Lung (tissue), 11 donors: ENCODE measurements at regions not wholly inside any gene's neighbourhood (a gene's known extent, or its start where the extent isn't known, plus 50 kb on each side); places are given as distances from the start of the nearest gene placed in this dataset.

Experiments
- ATAC-seq: fragments of 200-7000 bp; cut with Tn5 transposase; one replicate; pipeline ENCODE4 v1.9.1; 2020; ENCODE audit warnings: moderate number of reproducible peaks; ENCODE audit not compliant: insufficient read depth, low FRiP score
- DNase-seq, 3 donors: peaks; one replicate each; pipeline ENCODE4 v3.0.0-alpha.2; 2013 to 2017
- H3K27ac ChIP-seq, 2 donors: one replicate each; pipeline ENCODE4 v1.5.1; 2013; ENCODE audit warnings: mild to moderate bottlenecking in 2 of 2, moderate library complexity in 2 of 2, control low read depth in 1 of 2, inconsistent platforms in 1 of 2, low read depth in 1 of 2, low read length in 1 of 2
- H3K27me3 ChIP-seq, 3 donors: one replicate each; pipeline ENCODE4 v1.5.1; 2013; ENCODE audit warnings: low read length in 2 of 3; ENCODE audit not compliant: control insufficient read depth in 3 of 3, insufficient read depth in 3 of 3
- H3K36me3 ChIP-seq, 4 donors: one replicate each; pipeline ENCODE4 v1.5.1; 2013; ENCODE audit warnings: low read length in 4 of 4, mild to moderate bottlenecking in 1 of 4, moderate library complexity in 1 of 4; ENCODE audit not compliant: control insufficient read depth in 4 of 4, insufficient read depth in 4 of 4
- H3K4me1 ChIP-seq, 5 donors: one replicate each; pipeline ENCODE4 v1.5.1; 2013; ENCODE audit warnings: low read length in 5 of 5, mild to moderate bottlenecking in 2 of 5, moderate library complexity in 1 of 5; ENCODE audit not compliant: control insufficient read depth in 5 of 5, insufficient read depth in 5 of 5
- H3K4me3 ChIP-seq: one replicate; pipeline ENCODE4 v1.5.1; 2013; ENCODE audit warnings: mild to moderate bottlenecking, control low read depth, moderate library complexity
- H3K9ac ChIP-seq, 2 donors: one replicate each; pipeline ENCODE4 v1.5.1; 2013; ENCODE audit warnings: low read length in 2 of 2, control low read depth in 1 of 2; ENCODE audit not compliant: insufficient read depth in 1 of 2
- H3K9me3 ChIP-seq, 4 donors: one replicate each; pipeline ENCODE4 v1.5.1; 2013; ENCODE audit warnings: low read length in 3 of 4, mild to moderate bottlenecking in 1 of 4, moderate library complexity in 1 of 4; ENCODE audit not compliant: control insufficient read depth in 4 of 4, insufficient read depth in 3 of 4
- WGBS, 2 donors: extraction: QIAGEN DNeasy Blood & Tissue Kit; methylation state at CpG; one replicate each; pipeline ENCODE4 v1.1.7; 2013; 5-methylcytosine and 5-hydroxymethylcytosine counted together
- TF ChIP-seq, protein P1 (sequence below): IDR thresholded peaks from 2 replicates; pipeline ENCODE4 v1.5.1; 2012; ENCODE audit warnings: mild to moderate bottlenecking; ENCODE audit errors: control extremely low read depth, extremely low read depth
- donor health status: control.
- donor health status: control.
- donor health status: Bipolar disorder and iron deficiency.
- donor health status: healthy.
- donor health status: DM: yes; HTN: yes; CAD: no.

DNA sequence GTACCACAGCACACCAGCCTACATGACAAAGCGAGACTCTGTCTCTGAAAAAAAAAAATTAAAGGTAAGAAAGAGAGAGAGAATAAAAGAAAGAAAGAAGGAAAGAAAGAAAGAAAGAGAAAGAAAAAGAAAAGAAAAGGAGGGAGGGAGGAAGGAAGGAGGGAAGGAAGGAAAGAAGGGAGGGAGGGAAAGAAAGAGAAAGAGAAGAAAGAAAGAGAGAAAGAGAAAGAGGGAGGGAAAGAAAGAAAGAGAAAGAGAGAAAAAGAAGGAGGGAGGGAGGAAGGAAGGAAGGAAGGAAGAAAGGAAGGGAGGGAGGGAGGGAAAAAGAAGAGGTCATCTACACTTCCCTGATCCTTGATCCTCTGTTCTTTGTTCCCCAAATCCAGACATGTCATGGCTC lies 104.8 kb upstream of the GJB5 start:
- no peaks in the 10 kb centered on the region for H3K36me3 ChIP-seq
- no peak overlapping the region for H3K27ac ChIP-seq
- TF ChIP-seq, protein P1, sequence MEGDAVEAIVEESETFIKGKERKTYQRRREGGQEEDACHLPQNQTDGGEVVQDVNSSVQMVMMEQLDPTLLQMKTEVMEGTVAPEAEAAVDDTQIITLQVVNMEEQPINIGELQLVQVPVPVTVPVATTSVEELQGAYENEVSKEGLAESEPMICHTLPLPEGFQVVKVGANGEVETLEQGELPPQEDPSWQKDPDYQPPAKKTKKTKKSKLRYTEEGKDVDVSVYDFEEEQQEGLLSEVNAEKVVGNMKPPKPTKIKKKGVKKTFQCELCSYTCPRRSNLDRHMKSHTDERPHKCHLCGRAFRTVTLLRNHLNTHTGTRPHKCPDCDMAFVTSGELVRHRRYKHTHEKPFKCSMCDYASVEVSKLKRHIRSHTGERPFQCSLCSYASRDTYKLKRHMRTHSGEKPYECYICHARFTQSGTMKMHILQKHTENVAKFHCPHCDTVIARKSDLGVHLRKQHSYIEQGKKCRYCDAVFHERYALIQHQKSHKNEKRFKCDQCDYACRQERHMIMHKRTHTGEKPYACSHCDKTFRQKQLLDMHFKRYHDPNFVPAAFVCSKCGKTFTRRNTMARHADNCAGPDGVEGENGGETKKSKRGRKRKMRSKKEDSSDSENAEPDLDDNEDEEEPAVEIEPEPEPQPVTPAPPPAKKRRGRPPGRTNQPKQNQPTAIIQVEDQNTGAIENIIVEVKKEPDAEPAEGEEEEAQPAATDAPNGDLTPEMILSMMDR, result no peak
- H3K27me3 ChIP-seq, result peaks cover 0 to 26% (median 0%) of the 10 kb centered on the region in 3 donors
- 85 to 90% methylated on average over 1 of the region's 1 CpG for WGBS, 2 donors
- no peak overlapping the region for H3K4me3 ChIP-seq
- no peaks in the 10 kb centered on the region for H3K4me1 ChIP-seq
- DNase-seq (no peak), ATAC-seq (no peak)
- peaks cover 0 to 3% (median 0%) of the 10 kb centered on the region in 4 donors for H3K9me3 ChIP-seq
- H3K9ac ChIP-seq, result no peak overlapping the region

DNA sequence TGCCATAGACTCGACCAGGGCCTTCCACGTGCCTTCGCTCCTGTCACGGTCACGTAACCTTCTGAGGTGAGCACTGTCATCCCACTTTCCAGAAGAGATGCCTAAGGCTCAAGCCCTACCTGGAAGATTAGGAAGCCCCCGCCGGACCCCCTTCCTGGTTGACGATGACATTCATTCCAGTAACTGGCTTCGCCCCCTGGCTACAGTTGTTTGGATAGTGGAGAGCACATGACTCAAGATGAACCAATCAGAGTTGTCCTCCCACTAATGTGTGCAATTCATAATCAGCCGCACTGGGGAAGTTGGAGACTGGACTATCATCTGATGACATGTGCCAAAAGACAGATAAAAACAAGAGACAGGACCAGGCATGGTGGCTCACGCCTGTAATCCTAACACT lies 104.0 kb upstream of the GJB5 start:
- 87 to 88% methylated on average over 11 of the region's 11 CpGs for WGBS, 2 donors
- no peak for ATAC-seq

DNA sequence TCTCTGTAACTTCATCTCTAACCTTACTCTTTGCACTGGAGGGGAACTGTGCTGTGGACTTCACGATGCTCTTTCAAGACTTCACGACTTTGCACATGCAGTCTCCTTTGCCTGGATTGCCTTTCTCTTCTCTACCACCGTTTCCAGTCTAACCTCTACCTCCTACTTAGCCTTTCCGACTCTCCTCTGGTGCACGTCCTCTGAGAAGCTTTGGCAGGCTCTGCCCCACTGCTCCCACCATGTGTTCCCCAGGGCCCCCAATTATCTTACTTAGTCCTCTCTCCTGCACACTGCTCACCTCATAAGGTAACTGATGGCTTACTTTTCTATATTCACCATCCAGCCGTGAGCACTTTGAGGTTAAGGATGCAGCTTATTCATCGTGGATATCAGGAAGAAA lies 101.7 kb upstream of the GJB5 start:
- no peaks in the 10 kb centered on the region for H3K4me1 ChIP-seq
- DNase-seq, result no peak
- no peak overlapping the region for H3K4me3 ChIP-seq
- peaks cover 0 to 18% (median 0%) of the 10 kb centered on the region in 3 donors for H3K27me3 ChIP-seq
- TF ChIP-seq, protein P1, result no peak
- 81 to 87% methylated on average over 7 of the region's 7 CpGs for WGBS, 2 donors
- no peaks in the 10 kb centered on the region for H3K36me3 ChIP-seq
- no peak overlapping the region for H3K9ac ChIP-seq
- no peak overlapping the region for H3K27ac ChIP-seq
- peaks cover 0 to 3% (median 0%) of the 10 kb centered on the region in 4 donors for H3K9me3 ChIP-seq
- no peak for ATAC-seq

More for the DNA sequence above, 104.0 kb upstream of the GJB5 start:
- H3K9ac ChIP-seq, result no peak overlapping the region
- no peak overlapping the region for H3K4me3 ChIP-seq
- H3K36me3 ChIP-seq, result no peaks in the 10 kb centered on the region
- TF ChIP-seq, protein P1, result no peak
- H3K9me3 ChIP-seq, result peaks cover 0 to 3% (median 0%) of the 10 kb centered on the region in 4 donors
- H3K4me1 ChIP-seq, result no peaks in the 10 kb centered on the region
- peaks cover 0 to 26% (median 0%) of the 10 kb centered on the region in 3 donors for H3K27me3 ChIP-seq
- no peak overlapping the region for H3K27ac ChIP-seq
- DNase-seq, result no peak
